ENCODE measurements at regions not wholly inside any gene's neighbourhood (a gene's known extent, or its start where the extent isn't known, plus 50 kb on each side); places are given as distances from the start of the nearest gene placed in this dataset.

GRCh38 chr17:79414063-79414792 is 196.6 kb downstream of the RBFOX3 start:
- H3K4me3 ChIP-seq (ENCODE audit: low read depth, low read length) = no peak overlapping the region
- DNase-seq (ENCODE audit: low read depth) = no peak
- no peak for TF ChIP-seq CTCF (conservative IDR thresholded peaks at IDR 0.05; ENCODE audit: low read depth, low read length)

GRCh38 chr17:79413611-79414010 is 197.2 kb downstream of the RBFOX3 start:
- DNase-seq (ENCODE audit: low read depth) = no peak
- no peak for TF ChIP-seq CTCF (conservative IDR thresholded peaks at IDR 0.05; ENCODE audit: low read depth, low read length)
- no peak overlapping the region for H3K4me3 ChIP-seq (ENCODE audit: low read depth, low read length)

DNA sequence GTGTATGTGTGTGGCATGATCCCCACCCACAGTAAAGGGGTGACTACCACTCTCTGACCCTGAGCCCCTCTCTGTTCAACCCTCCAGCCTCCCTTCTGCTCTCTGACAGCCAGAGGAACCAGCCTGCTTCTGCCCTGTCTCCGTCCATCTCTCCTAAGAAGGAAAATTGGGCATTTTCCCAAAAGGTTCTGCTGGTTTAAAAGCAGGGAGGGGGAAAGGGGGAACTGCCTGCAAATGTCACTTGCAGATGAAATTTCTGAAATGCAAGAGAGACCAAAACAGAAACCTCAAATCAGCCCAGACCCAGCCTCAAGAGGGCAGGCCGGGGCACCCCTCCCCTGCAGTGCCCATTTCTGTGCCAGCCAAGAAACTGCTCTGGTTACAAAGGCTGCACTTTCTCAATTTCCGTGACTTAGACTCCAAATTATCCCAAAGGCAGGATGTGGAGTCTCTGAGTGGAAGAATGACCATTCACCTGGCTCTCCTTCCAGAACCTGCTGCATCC is 197.9 kb downstream of the RBFOX3 start:
- TF ChIP-seq CTCF (conservative IDR thresholded peaks at IDR 0.05; ENCODE audit: low read depth, low read length) = no peak
- no peak for DNase-seq (ENCODE audit: low read depth)
- no peak overlapping the region for H3K4me3 ChIP-seq (ENCODE audit: low read depth, low read length)

- DNase-seq (ENCODE audit: low read depth) = no peak
- H3K4me3 ChIP-seq (ENCODE audit: low read depth, low read length) = no peak overlapping the region
- no peak for TF ChIP-seq CTCF (conservative IDR thresholded peaks at IDR 0.05; ENCODE audit: low read depth, low read length)
These were observed 198.7 kb downstream of the RBFOX3 start for GRCh38 chr17:79412110-79412509.

DNA sequence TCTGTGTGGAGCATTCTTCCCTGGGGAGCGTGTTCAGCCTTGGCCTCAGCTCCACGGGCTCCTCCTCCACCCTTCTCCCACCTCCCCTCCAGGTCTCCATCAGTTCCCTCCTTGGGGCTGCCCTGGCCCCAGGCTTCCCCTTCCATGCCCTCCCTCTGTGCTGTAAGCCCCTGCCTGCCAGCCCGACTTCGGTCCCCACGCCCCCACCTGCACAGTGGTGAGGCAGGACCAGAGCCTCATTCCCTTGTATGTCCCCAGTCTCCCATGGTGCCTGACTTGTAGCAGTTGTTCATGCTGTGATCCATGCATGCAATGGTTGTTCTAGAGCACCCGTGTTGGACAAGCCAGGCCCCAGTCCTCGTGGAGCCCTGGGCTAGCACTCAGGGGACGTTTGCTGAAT is 199.4 kb downstream of the RBFOX3 start:
- no peak for TF ChIP-seq CTCF (conservative IDR thresholded peaks at IDR 0.05; ENCODE audit: low read depth, low read length)
- no peak for DNase-seq (ENCODE audit: low read depth)
- H3K4me3 ChIP-seq (ENCODE audit: low read depth, low read length) = no peak overlapping the region

DNA sequence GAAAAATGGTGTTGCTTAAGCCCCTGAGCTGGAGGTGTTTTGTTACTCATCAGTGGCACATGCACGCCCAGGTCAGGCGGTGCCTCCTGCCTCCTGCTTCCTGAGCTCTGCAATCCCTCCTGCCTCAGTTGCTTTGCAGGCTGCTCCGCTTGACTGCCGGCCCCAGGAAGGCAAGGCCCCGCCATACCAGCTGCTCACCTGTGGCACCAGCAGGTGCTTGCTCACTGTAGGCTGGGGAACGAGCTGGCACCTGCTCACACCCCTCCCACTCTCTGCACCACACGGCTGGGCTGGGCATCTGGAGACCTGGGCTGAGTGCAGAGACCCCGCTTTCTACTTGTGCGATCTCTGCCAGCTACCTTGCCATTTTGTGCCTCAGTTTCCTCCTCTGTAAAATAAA is 200.2 kb downstream of the RBFOX3 start:
- H3K4me3 ChIP-seq (ENCODE audit: low read depth, low read length) = no peak overlapping the region
- no peak for TF ChIP-seq CTCF (conservative IDR thresholded peaks at IDR 0.05; ENCODE audit: low read depth, low read length)
- no peak for DNase-seq (ENCODE audit: low read depth)

DNA sequence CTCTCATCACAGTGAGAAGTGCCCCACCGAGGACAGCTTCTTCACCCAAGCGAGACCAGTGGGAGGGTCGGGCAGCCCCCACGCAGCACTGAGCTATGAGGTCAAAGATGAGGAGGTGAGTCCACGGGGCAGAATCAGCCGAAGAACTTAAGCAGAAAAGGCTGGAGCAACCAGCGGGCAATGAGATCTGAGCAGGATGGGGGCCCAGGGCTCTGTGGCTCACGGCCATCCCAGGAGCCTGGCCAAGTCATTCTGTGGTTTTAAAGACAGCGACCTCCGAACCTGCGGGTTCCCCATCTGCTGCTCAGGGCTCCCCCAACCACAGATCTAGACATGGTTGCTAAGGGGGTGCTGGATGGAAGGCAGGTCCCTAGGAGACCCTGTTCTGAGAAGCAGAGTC is 202.6 kb downstream of the RBFOX3 start:
- H3K4me3 ChIP-seq (ENCODE audit: low read depth, low read length) = no peak overlapping the region
- no peak for TF ChIP-seq CTCF (conservative IDR thresholded peaks at IDR 0.05; ENCODE audit: low read depth, low read length)
- DNase-seq (ENCODE audit: low read depth) = no peak

Data from epithelial cell of proximal tubule (primary cell).